GM12864 (cell line): ENCODE measurements at regions not wholly inside any gene's neighbourhood (a gene's known extent, or its start where the extent isn't known, plus 50 kb on each side); places are given as distances from the start of the nearest gene placed in this dataset.

Experiments used
- DNase-seq: peaks from one replicate; pipeline ENCODE4 v3.0.0-alpha.2; 2011; ENCODE audit warnings: low read depth
- H3K4me3 ChIP-seq: 2 replicates; pipeline ENCODE4 v1.5.1; 2011; ENCODE audit warnings: mild to moderate bottlenecking, low read depth, low read length, control low read depth
- TF ChIP-seq, protein P1 (sequence below): IDR thresholded peaks from 2 replicates; pipeline ENCODE4 v1.5.1; 2011; ENCODE audit warnings: low read depth, mild to moderate bottlenecking, moderate library complexity, low read length, control low read depth, inconsistent platforms; ENCODE audit errors: missing control alignments

DNA sequence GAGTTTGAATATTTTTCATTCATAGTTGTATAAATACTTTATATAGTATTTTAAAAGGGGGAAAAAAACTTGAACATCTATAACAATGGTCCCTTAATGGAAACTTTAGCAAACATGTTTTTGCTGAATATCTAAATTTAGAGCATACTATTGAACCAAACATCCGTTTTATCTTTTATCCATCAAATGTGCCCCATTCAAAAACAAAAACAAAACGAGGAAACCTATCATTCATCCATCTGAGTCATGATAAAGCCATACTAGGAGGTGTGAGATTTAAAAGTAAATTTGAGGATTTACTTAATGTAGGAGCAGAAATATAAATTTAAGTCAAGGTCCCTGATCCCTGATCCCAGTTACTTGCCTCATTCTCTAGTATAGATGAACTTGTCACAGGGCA lies 463.6 kb upstream of the MDFIC2 start:
- no peak overlapping the region for H3K4me3 ChIP-seq
- TF ChIP-seq, protein P1, sequence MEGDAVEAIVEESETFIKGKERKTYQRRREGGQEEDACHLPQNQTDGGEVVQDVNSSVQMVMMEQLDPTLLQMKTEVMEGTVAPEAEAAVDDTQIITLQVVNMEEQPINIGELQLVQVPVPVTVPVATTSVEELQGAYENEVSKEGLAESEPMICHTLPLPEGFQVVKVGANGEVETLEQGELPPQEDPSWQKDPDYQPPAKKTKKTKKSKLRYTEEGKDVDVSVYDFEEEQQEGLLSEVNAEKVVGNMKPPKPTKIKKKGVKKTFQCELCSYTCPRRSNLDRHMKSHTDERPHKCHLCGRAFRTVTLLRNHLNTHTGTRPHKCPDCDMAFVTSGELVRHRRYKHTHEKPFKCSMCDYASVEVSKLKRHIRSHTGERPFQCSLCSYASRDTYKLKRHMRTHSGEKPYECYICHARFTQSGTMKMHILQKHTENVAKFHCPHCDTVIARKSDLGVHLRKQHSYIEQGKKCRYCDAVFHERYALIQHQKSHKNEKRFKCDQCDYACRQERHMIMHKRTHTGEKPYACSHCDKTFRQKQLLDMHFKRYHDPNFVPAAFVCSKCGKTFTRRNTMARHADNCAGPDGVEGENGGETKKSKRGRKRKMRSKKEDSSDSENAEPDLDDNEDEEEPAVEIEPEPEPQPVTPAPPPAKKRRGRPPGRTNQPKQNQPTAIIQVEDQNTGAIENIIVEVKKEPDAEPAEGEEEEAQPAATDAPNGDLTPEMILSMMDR = no peak
- DNase-seq = no peak

DNA sequence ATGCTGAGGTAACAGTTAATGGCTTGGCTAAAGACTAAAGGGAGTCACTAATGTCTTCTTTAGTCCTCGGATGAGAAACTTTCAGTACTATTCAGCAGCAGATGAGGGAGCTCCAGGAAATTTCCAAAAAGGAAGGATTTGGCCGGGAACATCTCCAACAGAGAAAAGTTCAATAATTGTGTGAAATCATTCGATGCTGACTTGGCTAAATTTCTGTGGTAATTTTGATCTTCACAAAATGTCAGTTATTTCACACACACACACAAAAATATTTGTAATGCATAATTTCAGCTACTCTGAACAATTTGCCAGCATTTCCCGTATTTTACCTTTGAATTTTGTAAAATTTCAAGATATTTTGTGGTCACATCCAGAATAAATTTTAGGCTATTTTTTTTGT lies 462.8 kb upstream of the MDFIC2 start:
- H3K4me3 ChIP-seq = no peak overlapping the region
- TF ChIP-seq, protein P1 = no peak
- no peak for DNase-seq

DNA sequence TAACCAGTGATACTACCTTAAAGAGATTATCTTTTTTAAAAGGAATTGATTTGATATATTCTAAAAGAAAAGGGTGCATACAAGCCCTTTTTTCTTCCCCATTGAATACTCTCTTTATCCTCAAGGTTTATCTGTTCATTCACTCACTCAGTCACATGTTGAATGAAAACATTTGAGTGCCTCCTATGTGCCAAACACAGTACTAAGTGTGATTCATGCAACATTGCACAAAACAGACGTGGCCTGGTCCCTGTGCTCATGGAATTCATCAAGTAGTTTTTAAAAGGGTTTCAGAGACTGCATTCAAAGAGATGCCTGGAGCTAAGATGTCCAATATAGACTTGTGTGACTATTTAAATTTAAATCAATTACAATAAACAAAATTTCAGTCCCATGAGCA lies 462.2 kb upstream of the MDFIC2 start:
- TF ChIP-seq, protein P1 = no peak

DNA sequence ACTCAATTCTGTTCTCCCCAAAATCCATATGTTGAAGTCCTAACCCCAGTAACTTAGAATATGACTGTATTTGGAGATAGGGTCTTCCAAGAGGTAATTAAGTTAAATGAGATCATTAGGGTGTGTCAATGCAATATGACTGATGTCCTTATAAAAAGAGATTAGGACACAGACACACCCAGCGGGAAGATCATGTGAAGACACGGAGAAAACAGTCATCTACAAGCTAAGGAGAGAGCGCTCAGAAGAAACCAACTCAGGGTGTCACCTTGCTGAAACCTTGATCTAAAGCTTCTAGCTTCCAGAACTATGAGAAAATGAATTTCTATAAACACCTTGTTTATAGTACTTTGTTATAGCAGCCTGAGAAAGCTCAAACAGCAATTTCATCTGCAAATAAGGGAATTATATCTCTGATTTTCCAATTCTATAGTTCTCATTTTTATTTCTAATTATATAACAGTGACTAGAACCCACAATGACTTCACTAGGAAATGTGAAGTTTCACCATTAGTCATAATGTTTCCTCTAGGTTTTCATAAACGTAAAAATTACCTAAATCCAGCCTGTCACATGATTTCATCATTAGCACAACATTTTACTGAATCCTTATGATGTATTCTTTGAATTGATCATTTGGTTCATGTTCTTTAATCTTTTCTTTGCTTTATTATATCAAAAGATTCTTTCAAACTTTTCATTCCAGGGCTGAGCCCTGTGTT lies 459.1 kb upstream of the MDFIC2 start:
- DNase-seq = no peak
- TF ChIP-seq, protein P1 = no peak
- H3K4me3 ChIP-seq = no peak overlapping the region

More for the DNA sequence above, 462.2 kb upstream of the MDFIC2 start:
- no peak overlapping the region for H3K4me3 ChIP-seq
- no peak for DNase-seq

DNA sequence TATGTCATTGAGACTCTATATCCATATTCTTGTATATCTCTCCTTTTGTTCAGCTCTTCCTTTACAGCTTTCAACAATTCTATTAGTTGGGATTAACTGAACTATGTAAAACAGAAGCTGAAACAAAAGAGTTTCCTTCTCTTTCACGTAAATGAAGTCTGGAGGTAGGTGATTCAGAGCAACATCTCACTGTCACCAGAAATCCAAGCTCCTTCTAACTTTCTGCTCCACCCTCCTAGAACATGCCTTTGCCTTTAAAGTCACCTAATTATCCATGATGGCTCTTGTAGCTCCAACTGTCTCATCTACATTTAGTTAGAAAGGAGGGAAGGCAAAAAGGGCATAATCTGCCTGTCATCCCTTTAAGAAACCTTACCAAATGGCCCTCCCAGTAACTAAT lies 458.2 kb upstream of the MDFIC2 start:
- DNase-seq = no peak
- TF ChIP-seq, protein P1 = no peak
- H3K4me3 ChIP-seq = no peak overlapping the region

DNA sequence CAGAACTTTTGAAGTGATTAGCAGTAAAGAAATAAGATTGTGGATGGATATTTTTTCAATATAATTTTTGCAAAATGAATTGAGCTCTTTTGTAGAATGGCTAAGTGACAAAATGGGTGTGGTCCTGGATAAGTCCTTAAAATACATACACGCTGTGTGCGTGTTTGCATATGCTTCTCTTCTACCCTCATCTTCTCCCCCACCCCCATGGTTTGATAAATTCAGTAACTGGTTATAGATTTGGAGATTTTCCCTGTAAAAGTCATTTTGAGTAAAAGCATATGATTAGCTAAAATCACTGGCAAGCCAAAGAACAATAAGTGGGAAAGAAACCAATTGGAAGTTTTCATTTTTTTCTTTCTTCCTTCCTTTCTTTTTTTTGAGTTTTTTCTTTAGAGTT lies 453.9 kb upstream of the MDFIC2 start:
- no peak for DNase-seq
- TF ChIP-seq, protein P1 = no peak
- no peak overlapping the region for H3K4me3 ChIP-seq

DNA sequence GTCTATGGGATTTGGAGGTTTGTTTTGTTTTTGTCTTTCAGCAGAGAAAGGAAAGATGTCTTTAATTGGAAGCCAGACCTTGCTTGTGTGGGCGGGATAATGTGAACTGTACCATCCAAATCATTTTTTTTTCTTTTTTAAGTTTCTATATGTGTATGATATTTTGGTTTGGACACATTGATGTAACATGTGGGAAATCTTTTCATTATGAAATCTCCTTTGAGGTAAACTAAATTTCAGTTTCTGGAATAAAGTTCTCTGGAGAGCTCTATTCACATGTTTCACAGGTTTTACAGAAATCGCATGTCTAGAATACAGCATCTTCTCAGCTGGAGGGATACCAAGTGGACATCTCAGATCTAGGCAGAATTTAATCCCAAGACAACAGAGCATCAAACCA lies 451.5 kb upstream of the MDFIC2 start:
- TF ChIP-seq, protein P1 = no peak
- DNase-seq = no peak

More for the DNA sequence above, 451.5 kb upstream of the MDFIC2 start:
- no peak overlapping the region for H3K4me3 ChIP-seq
